ENCODE measurements at regions not wholly inside any gene's neighbourhood (a gene's known extent, or its start where the extent isn't known, plus 50 kb on each side); places are given as distances from the start of the nearest gene placed in this dataset.

GRCh38 chr2:105496271-105496670 is 97.4 kb upstream of the FHL2 start:
- TF ChIP-seq POLR2AphosphoS5 (IDR thresholded peaks at IDR 0.05; ENCODE audit: low read depth, low read length) (no peak), POLR2A (IDR thresholded peaks at IDR 0.05; ENCODE audit: low read depth, low read length) (no peak), POU2F2 (IDR thresholded peaks at IDR 0.05; ENCODE audit: low read depth, low read length) (no peak), SPI1 (IDR thresholded peaks at IDR 0.05; ENCODE audit: low read depth, low read length) (no peak), TAF1 (IDR thresholded peaks at IDR 0.05; ENCODE audit: low read depth, low read length) (no peak)
